ENCODE measurements at regions not wholly inside any gene's neighbourhood (a gene's known extent, or its start where the extent isn't known, plus 50 kb on each side); places are given as distances from the start of the nearest gene placed in this dataset.

GRCh38 chr17:33352526-33352925 is 59.4 kb upstream of the ASIC2 start:
- intact Hi-C loops (cut with DNase I): no loop called here

GRCh38 chr17:33356266-33356665 is 63.2 kb upstream of the ASIC2 start:
- DNase-seq (ENCODE audit: low spot score): no peak
- intact Hi-C loops (cut with DNase I): no loop called here

More at GRCh38 chr17:33352526-33352925, 59.4 kb upstream of the ASIC2 start:
- no peak for DNase-seq (ENCODE audit: low spot score)

- intact Hi-C loops (cut with DNase I): no loop called here
- no peak for DNase-seq (ENCODE audit: low spot score)
Measured at GRCh38 chr17:33363475-33363874, 70.4 kb upstream of the ASIC2 start.

- no peak for DNase-seq (ENCODE audit: low spot score)
- intact Hi-C loops (cut with DNase I): no loop called here
Measured at GRCh38 chr17:33366960-33367359, 73.9 kb upstream of the ASIC2 start.

- intact Hi-C loops (cut with DNase I): no loop called here
- DNase-seq (ENCODE audit: low spot score): no peak
Measured at GRCh38 chr17:33369149-33369548, 76.1 kb upstream of the ASIC2 start.

GRCh38 chr17:33369876-33370275 is 76.8 kb upstream of the ASIC2 start:
- intact Hi-C loops (cut with DNase I): no loop called here
- no peak for DNase-seq (ENCODE audit: low spot score)

GRCh38 chr17:33370401-33370800 is 77.3 kb upstream of the ASIC2 start:
- DNase-seq (ENCODE audit: low spot score): no peak
- intact Hi-C loops (cut with DNase I): no loop called here

- intact Hi-C loops (cut with DNase I): no loop called here
- DNase-seq (ENCODE audit: low spot score): no peak
Measured at GRCh38 chr17:33371377-33371776, 78.3 kb upstream of the ASIC2 start.

- intact Hi-C loops (cut with DNase I): no loop called here
Measured at GRCh38 chr17:33373273-33373672, 80.2 kb upstream of the ASIC2 start.

GRCh38 chr17:33375103-33375502 is 82.0 kb upstream of the ASIC2 start:
- intact Hi-C loops (cut with DNase I): no loop called here
- no peak for DNase-seq (ENCODE audit: low spot score)

More at GRCh38 chr17:33373273-33373672, 80.2 kb upstream of the ASIC2 start:
- no peak for DNase-seq (ENCODE audit: low spot score)

GRCh38 chr17:33375783-33376182 is 82.7 kb upstream of the ASIC2 start:
- DNase-seq (ENCODE audit: low spot score): no peak
- intact Hi-C loops (cut with DNase I): no loop called here

- no peak for DNase-seq (ENCODE audit: low spot score)
- intact Hi-C loops (cut with DNase I): no loop called here
Measured at GRCh38 chr17:33377837-33378595, 84.9 kb upstream of the ASIC2 start.

GRCh38 chr17:33381201-33381600 is 88.1 kb upstream of the ASIC2 start:
- no peak for DNase-seq (ENCODE audit: low spot score)
- intact Hi-C loops (cut with DNase I): no loop called here

- DNase-seq (ENCODE audit: low spot score): no peak
- intact Hi-C loops (cut with DNase I): no loop called here
Measured at GRCh38 chr17:33383488-33384023, 90.5 kb upstream of the ASIC2 start.

GRCh38 chr17:33385133-33385532 is 92.0 kb upstream of the ASIC2 start:
- DNase-seq (ENCODE audit: low spot score): no peak
- intact Hi-C loops (cut with DNase I): no loop called here

GRCh38 chr17:33385713-33386112 is 92.6 kb upstream of the ASIC2 start:
- intact Hi-C loops (cut with DNase I): no loop called here

GRCh38 chr17:33387406-33387805 is 94.3 kb upstream of the ASIC2 start:
- no peak for DNase-seq (ENCODE audit: low spot score)
- intact Hi-C loops (cut with DNase I): no loop called here

More at GRCh38 chr17:33385713-33386112, 92.6 kb upstream of the ASIC2 start:
- DNase-seq (ENCODE audit: low spot score): no peak

- DNase-seq (ENCODE audit: low spot score): no peak
- intact Hi-C loops (cut with DNase I): no loop called here
Measured at GRCh38 chr17:33389504-33390135, 96.5 kb upstream of the ASIC2 start.

- no peak for DNase-seq (ENCODE audit: low spot score)
- intact Hi-C loops (cut with DNase I): no loop called here
Measured at GRCh38 chr17:33390479-33391176, 97.5 kb upstream of the ASIC2 start.

GRCh38 chr17:33396818-33397217 is 103.7 kb upstream of the ASIC2 start:
- intact Hi-C loops (cut with DNase I): no loop called here
- no peak for DNase-seq (ENCODE audit: low spot score)
